ENCODE measurements at regions not wholly inside any gene's neighbourhood (a gene's known extent, or its start where the extent isn't known, plus 50 kb on each side); places are given as distances from the start of the nearest gene placed in this dataset.

- Histone ChIP-seq H3F3A (replicated peaks; ENCODE audit: low read depth) (no peaks in the 10 kb centered on the region), H3K4me1 (ENCODE audit: insufficient read depth) (no peaks in the 10 kb centered on the region), H2AFZ (no peak overlapping the region), H3K36me3 (ENCODE audit: insufficient read depth) (no peaks in the 10 kb centered on the region), H3K27ac (ENCODE audit: low read depth) (no peak overlapping the region), H4K20me1 (replicated peaks; ENCODE audit: insufficient read depth) (no peaks in the 10 kb centered on the region), H3K79me2 (replicated peaks; ENCODE audit: insufficient read depth) (no peaks in the 10 kb centered on the region), H3K27me3 (ENCODE audit: insufficient read depth) (no peaks in the 10 kb centered on the region), H3K9me2 (ENCODE audit: insufficient read depth) (no peaks in the 10 kb centered on the region), H3K4me2 (no peak overlapping the region), H3K4me3 (no peak overlapping the region)
- peaks cover 7% of the 10 kb centered on the region for H3K4me1 Mint-ChIP-seq
- H3K9me3 Mint-ChIP-seq, result peaks cover 5% of the 10 kb centered on the region; the same call in 2 of the 3 replicates
- DNase-seq (ENCODE audit: low spot score) (no peak), ATAC-seq (no peak)
- TF ChIP-seq ETS1 (IDR thresholded peaks at IDR 0.05) (no peak), EZH2 (IDR thresholded peaks at IDR 0.05; ENCODE audit: low read depth, unreplicated experiment) (no peak), NANOG (IDR thresholded peaks at IDR 0.05; ENCODE audit: borderline replicate concordance) (no peak), CREB1 (CRISPR knock-in tag; IDR thresholded peaks at IDR 0.05; ENCODE audit: low read depth) (no peak), EZH2phosphoT487 (IDR thresholded peaks at IDR 0.05; ENCODE audit: unreplicated experiment) (no peak), REST (IDR thresholded peaks at IDR 0.05; ENCODE audit: unreplicated experiment) (no peak), POLR2AphosphoS5 (IDR thresholded peaks at IDR 0.05; ENCODE audit: low read depth) (no peak)
- TF ChIP-seq, protein P1, sequence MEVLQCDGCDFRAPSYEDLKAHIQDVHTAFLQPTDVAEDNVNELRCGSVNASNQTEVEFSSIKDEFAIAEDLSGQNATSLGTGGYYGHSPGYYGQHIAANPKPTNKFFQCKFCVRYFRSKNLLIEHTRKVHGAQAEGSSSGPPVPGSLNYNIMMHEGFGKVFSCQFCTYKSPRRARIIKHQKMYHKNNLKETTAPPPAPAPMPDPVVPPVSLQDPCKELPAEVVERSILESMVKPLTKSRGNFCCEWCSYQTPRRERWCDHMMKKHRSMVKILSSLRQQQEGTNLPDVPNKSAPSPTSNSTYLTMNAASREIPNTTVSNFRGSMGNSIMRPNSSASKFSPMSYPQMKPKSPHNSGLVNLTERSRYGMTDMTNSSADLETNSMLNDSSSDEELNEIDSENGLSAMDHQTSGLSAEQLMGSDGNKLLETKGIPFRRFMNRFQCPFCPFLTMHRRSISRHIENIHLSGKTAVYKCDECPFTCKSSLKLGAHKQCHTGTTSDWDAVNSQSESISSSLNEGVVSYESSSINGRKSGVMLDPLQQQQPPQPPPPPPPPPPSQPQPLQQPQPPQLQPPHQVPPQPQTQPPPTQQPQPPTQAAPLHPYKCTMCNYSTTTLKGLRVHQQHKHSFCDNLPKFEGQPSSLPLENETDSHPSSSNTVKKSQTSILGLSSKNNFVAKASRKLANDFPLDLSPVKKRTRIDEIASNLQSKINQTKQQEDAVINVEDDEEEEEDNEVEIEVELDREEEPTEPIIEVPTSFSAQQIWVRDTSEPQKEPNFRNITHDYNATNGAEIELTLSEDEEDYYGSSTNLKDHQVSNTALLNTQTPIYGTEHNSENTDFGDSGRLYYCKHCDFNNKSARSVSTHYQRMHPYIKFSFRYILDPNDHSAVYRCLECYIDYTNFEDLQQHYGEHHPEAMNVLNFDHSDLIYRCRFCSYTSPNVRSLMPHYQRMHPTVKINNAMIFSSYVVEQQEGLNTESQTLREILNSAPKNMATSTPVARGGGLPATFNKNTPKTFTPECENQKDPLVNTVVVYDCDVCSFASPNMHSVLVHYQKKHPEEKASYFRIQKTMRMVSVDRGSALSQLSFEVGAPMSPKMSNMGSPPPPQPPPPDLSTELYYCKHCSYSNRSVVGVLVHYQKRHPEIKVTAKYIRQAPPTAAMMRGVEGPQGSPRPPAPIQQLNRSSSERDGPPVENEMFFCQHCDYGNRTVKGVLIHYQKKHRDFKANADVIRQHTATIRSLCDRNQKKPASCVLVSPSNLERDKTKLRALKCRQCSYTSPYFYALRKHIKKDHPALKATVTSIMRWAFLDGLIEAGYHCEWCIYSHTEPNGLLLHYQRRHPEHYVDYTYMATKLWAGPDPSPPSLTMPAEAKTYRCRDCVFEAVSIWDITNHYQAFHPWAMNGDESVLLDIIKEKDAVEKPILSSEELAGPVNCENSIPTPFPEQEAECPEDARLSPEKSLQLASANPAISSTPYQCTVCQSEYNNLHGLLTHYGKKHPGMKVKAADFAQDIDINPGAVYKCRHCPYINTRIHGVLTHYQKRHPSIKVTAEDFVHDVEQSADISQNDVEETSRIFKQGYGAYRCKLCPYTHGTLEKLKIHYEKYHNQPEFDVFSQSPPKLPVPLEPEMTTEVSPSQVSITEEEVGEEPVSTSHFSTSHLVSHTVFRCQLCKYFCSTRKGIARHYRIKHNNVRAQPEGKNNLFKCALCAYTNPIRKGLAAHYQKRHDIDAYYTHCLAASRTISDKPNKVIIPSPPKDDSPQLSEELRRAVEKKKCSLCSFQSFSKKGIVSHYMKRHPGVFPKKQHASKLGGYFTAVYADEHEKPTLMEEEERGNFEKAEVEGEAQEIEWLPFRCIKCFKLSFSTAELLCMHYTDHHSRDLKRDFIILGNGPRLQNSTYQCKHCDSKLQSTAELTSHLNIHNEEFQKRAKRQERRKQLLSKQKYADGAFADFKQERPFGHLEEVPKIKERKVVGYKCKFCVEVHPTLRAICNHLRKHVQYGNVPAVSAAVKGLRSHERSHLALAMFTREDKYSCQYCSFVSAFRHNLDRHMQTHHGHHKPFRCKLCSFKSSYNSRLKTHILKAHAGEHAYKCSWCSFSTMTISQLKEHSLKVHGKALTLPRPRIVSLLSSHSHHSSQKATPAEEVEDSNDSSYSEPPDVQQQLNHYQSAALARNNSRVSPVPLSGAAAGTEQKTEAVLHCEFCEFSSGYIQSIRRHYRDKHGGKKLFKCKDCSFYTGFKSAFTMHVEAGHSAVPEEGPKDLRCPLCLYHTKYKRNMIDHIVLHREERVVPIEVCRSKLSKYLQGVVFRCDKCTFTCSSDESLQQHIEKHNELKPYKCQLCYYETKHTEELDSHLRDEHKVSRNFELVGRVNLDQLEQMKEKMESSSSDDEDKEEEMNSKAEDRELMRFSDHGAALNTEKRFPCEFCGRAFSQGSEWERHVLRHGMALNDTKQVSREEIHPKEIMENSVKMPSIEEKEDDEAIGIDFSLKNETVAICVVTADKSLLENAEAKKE (CRISPR knock-in tag; IDR thresholded peaks at IDR 0.05), result no peak
- H3K27ac Mint-ChIP-seq, result no peak overlapping the region
- H3K27me3 Mint-ChIP-seq (ENCODE audit: insufficient read depth, low read depth, poor library complexity), result peaks cover 2% of the 10 kb centered on the region
- H3K36me3 Mint-ChIP-seq (ENCODE audit: low read depth), result peaks cover 8% of the 10 kb centered on the region; the same call in 2 of the 3 replicates
- no peak overlapping the region for H3K4me3 Mint-ChIP-seq
Measured at GRCh38 chr9:90261698-90262097, 380.9 kb downstream of the DIRAS2 start.

Measured in GM23338 (cell line).